Sigmoid colon (tissue), 4 donors: ENCODE measurements at regions not wholly inside any gene's neighbourhood (a gene's known extent, or its start where the extent isn't known, plus 50 kb on each side); places are given as distances from the start of the nearest gene placed in this dataset.

Experiments
- EP300 ChIP-seq, 4 donors: sonication (generic); formaldehyde crosslinking; IDR thresholded peaks; one replicate each; pipeline ENCODE4 v1.6.1; 2017; ENCODE audit warnings: antibody characterized with exemption in 4 of 4
- POLR2A ChIP-seq, 2 donors: fragments of 450-650 bp; IDR thresholded peaks; one replicate each; pipeline ENCODE4 v1.6.1; 2016; ENCODE audit warnings: antibody characterized with exemption in 2 of 2, mild to moderate bottlenecking in 2 of 2, moderate library complexity in 2 of 2
- POLR2AphosphoS5 ChIP-seq, 4 donors: sonication (generic); formaldehyde crosslinking; IDR thresholded peaks; one replicate each; pipeline ENCODE4 v1.6.1; 2017; ENCODE audit warnings: antibody characterized with exemption in 4 of 4
- TF ChIP-seq, protein P1 (sequence below), 4 experiments: fragments of 450-650 bp in 3 of 4; fragments of 200-600 bp in 1 of 4; IDR thresholded peaks; one replicate each; pipeline ENCODE4 v1.5.1; 2016 to 2019; ENCODE audit warnings: antibody characterized with exemption in 4 of 4, mild to moderate bottlenecking in 3 of 4, moderate library complexity in 2 of 4

DNA sequence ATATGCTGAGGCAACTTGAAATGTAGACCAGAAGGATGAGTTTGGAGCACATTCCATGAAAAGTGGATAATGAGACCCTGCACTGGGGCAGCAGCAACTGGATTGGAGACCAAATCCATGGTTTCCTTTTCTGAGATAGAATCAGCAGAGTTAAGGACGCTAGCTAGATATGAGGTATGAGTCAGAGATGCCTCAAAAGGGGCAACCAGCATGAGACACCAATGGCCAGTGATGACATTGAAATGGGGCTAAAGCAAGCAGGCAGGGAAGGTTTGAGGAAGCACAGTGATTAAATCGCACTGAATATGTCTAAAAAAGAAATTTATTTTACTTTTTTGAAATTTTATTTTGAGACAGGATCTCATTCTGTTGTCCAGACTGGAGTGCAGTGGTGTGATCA is 802.4 kb downstream of the TFAP2A start:
- TF ChIP-seq, protein P1, sequence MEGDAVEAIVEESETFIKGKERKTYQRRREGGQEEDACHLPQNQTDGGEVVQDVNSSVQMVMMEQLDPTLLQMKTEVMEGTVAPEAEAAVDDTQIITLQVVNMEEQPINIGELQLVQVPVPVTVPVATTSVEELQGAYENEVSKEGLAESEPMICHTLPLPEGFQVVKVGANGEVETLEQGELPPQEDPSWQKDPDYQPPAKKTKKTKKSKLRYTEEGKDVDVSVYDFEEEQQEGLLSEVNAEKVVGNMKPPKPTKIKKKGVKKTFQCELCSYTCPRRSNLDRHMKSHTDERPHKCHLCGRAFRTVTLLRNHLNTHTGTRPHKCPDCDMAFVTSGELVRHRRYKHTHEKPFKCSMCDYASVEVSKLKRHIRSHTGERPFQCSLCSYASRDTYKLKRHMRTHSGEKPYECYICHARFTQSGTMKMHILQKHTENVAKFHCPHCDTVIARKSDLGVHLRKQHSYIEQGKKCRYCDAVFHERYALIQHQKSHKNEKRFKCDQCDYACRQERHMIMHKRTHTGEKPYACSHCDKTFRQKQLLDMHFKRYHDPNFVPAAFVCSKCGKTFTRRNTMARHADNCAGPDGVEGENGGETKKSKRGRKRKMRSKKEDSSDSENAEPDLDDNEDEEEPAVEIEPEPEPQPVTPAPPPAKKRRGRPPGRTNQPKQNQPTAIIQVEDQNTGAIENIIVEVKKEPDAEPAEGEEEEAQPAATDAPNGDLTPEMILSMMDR (IDR thresholded peaks at IDR 0.05), result no peak
- no peak for TF ChIP-seq POLR2A (IDR thresholded peaks at IDR 0.05)
- TF ChIP-seq POLR2AphosphoS5 (IDR thresholded peaks at IDR 0.05), result no peak
- no peak for TF ChIP-seq EP300 (IDR thresholded peaks at IDR 0.05)
